NCI-H2029 (cell line): ENCODE measurements at regions not wholly inside any gene's neighbourhood (a gene's known extent, or its start where the extent isn't known, plus 50 kb on each side); places are given as distances from the start of the nearest gene placed in this dataset.

Experiments used
- DNase-seq: peaks from one replicate; lab custom pipeline; 2025; lab: John Stamatoyannopoulos, UW

GRCh38 chr5:6869677-6870076 is 156.4 kb downstream of the TENT4A start:
- no peak for DNase-seq

GRCh38 chr5:6872441-6873160 is 159.4 kb downstream of the TENT4A start:
- no peak for DNase-seq

GRCh38 chr5:6873359-6873758 is 160.1 kb downstream of the TENT4A start:
- DNase-seq = no peak

- no peak for DNase-seq
Observed at GRCh38 chr5:6875376-6875775, 162.1 kb downstream of the TENT4A start.

- no peak for DNase-seq
Observed at GRCh38 chr5:6877986-6878828, 165.0 kb downstream of the TENT4A start.

GRCh38 chr5:6885581-6885980 is 172.3 kb downstream of the TENT4A start:
- no peak for DNase-seq

GRCh38 chr5:6886866-6887265 is 173.6 kb downstream of the TENT4A start:
- DNase-seq = no peak

GRCh38 chr5:6889030-6889429 is 175.8 kb downstream of the TENT4A start:
- DNase-seq = no peak

GRCh38 chr5:6899221-6899620 is 186.0 kb downstream of the TENT4A start:
- DNase-seq = peak; percentile 68

- peak; percentile 95 for DNase-seq
Observed at GRCh38 chr5:6900247-6901227, 187.3 kb downstream of the TENT4A start.

GRCh38 chr5:6902094-6902493 is 188.9 kb downstream of the TENT4A start:
- DNase-seq = no peak

- no peak for DNase-seq
Observed at GRCh38 chr5:6902597-6902996, 189.4 kb downstream of the TENT4A start.

- no peak for DNase-seq
Observed at GRCh38 chr5:6903934-6904333, 190.7 kb downstream of the TENT4A start.

- DNase-seq = no peak
Observed at GRCh38 chr5:6904860-6905259, 191.6 kb downstream of the TENT4A start.

GRCh38 chr5:6905423-6905822 is 192.2 kb downstream of the TENT4A start:
- no peak for DNase-seq

- DNase-seq = no peak
Observed at GRCh38 chr5:6905883-6906282, 192.7 kb downstream of the TENT4A start.

GRCh38 chr5:6907320-6907918 is 194.2 kb downstream of the TENT4A start:
- no peak for DNase-seq

- no peak for DNase-seq
Observed at GRCh38 chr5:6909901-6910300, 196.7 kb downstream of the TENT4A start.

- DNase-seq = no peak
Observed at GRCh38 chr5:6910950-6911349, 197.7 kb downstream of the TENT4A start.

GRCh38 chr5:6914347-6914746 is 201.1 kb downstream of the TENT4A start:
- DNase-seq = no peak

GRCh38 chr5:6915574-6915973 is 202.3 kb downstream of the TENT4A start:
- DNase-seq = no peak

GRCh38 chr5:6918255-6918654 is 205.0 kb downstream of the TENT4A start:
- no peak for DNase-seq
